ENCODE measurements at regions not wholly inside any gene's neighbourhood (a gene's known extent, or its start where the extent isn't known, plus 50 kb on each side); places are given as distances from the start of the nearest gene placed in this dataset.
A peak's percentile ranks its signal among the peaks of the same experiment; 100 is the strongest.

- TF ChIP-seq POLR2A (IDR thresholded peaks at IDR 0.05) (no peak), CTCF (IDR thresholded peaks at IDR 0.05) (no peak), POLR2AphosphoS5 (IDR thresholded peaks at IDR 0.05) (no peak)
- Histone ChIP-seq H3K36me3 (no peaks in the 10 kb centered on the region), H3K4me3 (no peak overlapping the region), H3K9me3 (no peaks in the 10 kb centered on the region), H3K27ac (peak overlapping the region in 1 of 2 donors; percentile 12), H3K27me3 (replicated peaks; ENCODE audit: insufficient read depth) (no peaks in the 10 kb centered on the region), H3K4me1 (replicated peaks) (no peaks in the 10 kb centered on the region)
- intact Hi-C loops (cut with DNase I) = loop anchor here (5.0 kb wide), 1 partner anchor 66 kb away; the partner anchor contains the start of gene KIF13A
- DNase-seq (ENCODE audit: low spot score) = no peak
- 67% methylated on average over 6 of the region's 6 CpGs for WGBS
Observed at GRCh38 chr6:18053555-18054445, 66.4 kb upstream of the KIF13A start.

GRCh38 chr6:18053078-18053477, 65.6 kb upstream of the KIF13A start:
- intact Hi-C loops (cut with DNase I) = loop anchor here (5.0 kb wide), 1 partner anchor 66 kb away; the partner anchor contains the start of gene KIF13A
- H3K4me1 ChIP-seq (replicated peaks) = no peaks in the 10 kb centered on the region
- no peaks in the 10 kb centered on the region for H3K36me3 ChIP-seq
- TF ChIP-seq CTCF (IDR thresholded peaks at IDR 0.05) = no peak
- no peak for TF ChIP-seq POLR2A (IDR thresholded peaks at IDR 0.05)
- TF ChIP-seq POLR2AphosphoS5 (IDR thresholded peaks at IDR 0.05) = no peak
- H3K4me3 ChIP-seq = no peak overlapping the region
- no peak overlapping the region for H3K27ac ChIP-seq
- no peaks in the 10 kb centered on the region for H3K9me3 ChIP-seq
- H3K27me3 ChIP-seq (replicated peaks; ENCODE audit: insufficient read depth) = no peaks in the 10 kb centered on the region
- WGBS = 32% methylated on average over 7 of the region's 7 CpGs
- peak; percentile 11 for DNase-seq (ENCODE audit: low spot score)

- Histone ChIP-seq H3K27ac (no peak overlapping the region), H3K4me1 (replicated peaks) (no peaks in the 10 kb centered on the region), H3K9me3 (no peaks in the 10 kb centered on the region), H3K4me3 (no peak overlapping the region), H3K36me3 (no peaks in the 10 kb centered on the region), H3K27me3 (replicated peaks; ENCODE audit: insufficient read depth) (no peaks in the 10 kb centered on the region)
- intact Hi-C loops (cut with DNase I) = loop anchor here (5.0 kb wide), 1 partner anchor 62 kb away; the partner anchor contains the start of gene KIF13A
- no peak for DNase-seq (ENCODE audit: low spot score)
- WGBS = 98% methylated on average over 2 of the region's 2 CpGs
- TF ChIP-seq POLR2A (IDR thresholded peaks at IDR 0.05) = no peak
- TF ChIP-seq POLR2AphosphoS5 (IDR thresholded peaks at IDR 0.05) = no peak
- no peak for TF ChIP-seq CTCF (IDR thresholded peaks at IDR 0.05)
Observed at GRCh38 chr6:18049646-18050045, 62.2 kb upstream of the KIF13A start.

GRCh38 chr6:18048953-18049630, 61.7 kb upstream of the KIF13A start:
- Histone ChIP-seq H3K36me3 (no peaks in the 10 kb centered on the region), H3K4me1 (replicated peaks) (no peaks in the 10 kb centered on the region), H3K27ac (no peak overlapping the region), H3K9me3 (no peaks in the 10 kb centered on the region), H3K4me3 (no peak overlapping the region), H3K27me3 (replicated peaks; ENCODE audit: insufficient read depth) (no peaks in the 10 kb centered on the region)
- intact Hi-C loops (cut with DNase I) = no loop called here
- 81% methylated on average over 4 of the region's 4 CpGs for WGBS
- no peak for DNase-seq (ENCODE audit: low spot score)
- TF ChIP-seq CTCF (IDR thresholded peaks at IDR 0.05) (no peak), POLR2AphosphoS5 (IDR thresholded peaks at IDR 0.05) (no peak), POLR2A (IDR thresholded peaks at IDR 0.05) (no peak)
